Fibroblast of skin of left quadriceps (primary cell): ENCODE measurements at regions not wholly inside any gene's neighbourhood (a gene's known extent, or its start where the extent isn't known, plus 50 kb on each side); places are given as distances from the start of the nearest gene placed in this dataset.

Source experiments
- DNase-seq, 2 experiments: peaks; one replicate each; pipeline ENCODE4 v3.0.0-alpha.2; 2013; ENCODE audit warnings: low read depth in 2 of 2

GRCh38 chr18:53649621-53650020 is 574.8 kb downstream of the MBD2 start:
- no peak for DNase-seq

DNA sequence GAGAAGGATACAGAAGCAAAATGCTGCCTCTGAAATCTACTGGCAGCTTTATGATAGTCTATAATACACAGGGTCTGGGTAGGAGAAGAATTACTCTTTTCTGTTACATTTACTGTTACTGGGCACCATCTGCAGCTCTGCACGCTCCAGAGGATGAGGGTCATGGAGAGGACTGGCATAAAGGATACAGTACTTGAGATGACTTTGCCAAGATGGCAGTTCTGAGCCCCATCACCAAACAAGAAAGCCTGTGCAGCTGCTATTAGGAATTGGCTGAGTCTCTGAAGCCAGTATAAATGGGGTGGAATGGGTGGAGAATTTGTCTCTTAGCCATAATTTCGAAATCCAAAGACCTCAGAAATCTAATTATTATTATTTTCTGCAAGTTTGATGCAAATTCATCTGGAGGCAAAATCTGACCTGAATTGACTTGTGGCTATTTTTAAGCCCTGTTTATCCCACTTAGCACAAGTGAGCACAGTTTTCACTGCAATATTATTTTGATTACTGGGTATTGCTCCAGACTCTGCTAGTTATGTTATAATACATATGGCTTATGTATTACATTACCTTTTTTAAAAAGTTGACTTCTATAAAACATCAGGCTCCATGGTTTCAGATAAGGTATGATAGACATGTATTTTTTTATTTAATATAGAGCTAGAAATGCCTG is 579.5 kb downstream of the MBD2 start:
- no peak for DNase-seq

DNA sequence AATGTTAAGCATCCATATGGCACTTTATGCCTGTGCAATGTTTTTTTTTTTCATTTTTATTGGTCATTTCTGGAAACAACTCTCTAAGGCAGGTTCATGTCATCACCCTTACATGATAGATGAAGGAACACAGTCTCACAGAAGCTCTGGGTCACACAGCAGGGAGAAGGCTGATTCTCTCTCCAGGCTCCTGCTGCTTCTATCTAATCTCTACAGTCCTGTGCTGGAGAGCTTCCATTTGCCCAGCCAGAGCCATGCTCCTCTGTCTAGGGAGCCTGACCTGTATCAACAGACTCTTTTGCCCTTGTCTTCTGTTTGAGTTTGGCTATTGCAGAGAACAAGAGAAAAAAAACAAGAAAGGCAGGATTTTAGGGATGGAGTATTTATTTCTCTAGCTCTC is 584.8 kb downstream of the MBD2 start:
- DNase-seq, result no peak

DNA sequence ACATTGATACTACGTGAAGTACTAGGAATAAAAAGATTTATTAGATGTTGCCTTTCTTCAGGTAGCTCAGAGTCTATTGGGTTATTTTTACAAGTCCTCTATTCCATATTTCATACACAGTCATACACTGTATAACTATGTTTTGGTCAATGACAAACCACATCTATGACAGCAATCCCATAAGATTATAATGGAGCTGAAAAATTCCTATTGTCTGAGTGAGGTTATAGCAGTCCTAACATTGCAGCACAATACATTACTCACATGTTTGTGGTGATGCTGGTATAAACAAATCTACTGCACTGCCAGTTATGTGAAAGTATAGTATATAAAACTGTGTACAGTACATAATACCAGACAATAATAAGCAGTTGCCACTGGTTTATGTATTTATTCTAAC is 595.1 kb downstream of the MBD2 start:
- DNase-seq, result no peak

GRCh38 chr18:53625997-53626599 is 598.4 kb downstream of the MBD2 start:
- no peak for DNase-seq

- DNase-seq, result no peak
These were observed 613.5 kb downstream of the MBD2 start for GRCh38 chr18:53610957-53611356.

DNA sequence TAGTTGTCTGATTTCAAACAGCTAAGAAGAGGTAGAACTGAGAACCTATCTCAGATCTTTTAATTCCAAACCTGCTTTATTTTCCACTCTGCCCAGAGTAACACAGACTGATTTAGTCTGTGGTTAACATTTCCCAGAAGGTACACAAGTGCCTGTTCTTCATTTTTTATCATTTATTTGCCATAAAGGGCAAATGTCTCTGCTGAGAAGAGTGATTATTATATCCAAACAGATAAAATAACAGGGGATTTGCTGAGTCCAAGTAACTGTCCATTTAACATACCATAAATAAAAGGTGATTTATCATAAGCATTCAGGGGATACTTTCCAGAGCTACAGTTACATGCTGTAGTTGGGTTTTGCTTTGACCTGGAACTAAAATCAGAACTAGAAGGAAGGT is 617.7 kb downstream of the MBD2 start:
- no peak for DNase-seq

- no peak for DNase-seq
These were observed 619.3 kb downstream of the MBD2 start for GRCh38 chr18:53605198-53605597.

GRCh38 chr18:53603276-53603675 is 621.2 kb downstream of the MBD2 start:
- DNase-seq, result no peak

DNA sequence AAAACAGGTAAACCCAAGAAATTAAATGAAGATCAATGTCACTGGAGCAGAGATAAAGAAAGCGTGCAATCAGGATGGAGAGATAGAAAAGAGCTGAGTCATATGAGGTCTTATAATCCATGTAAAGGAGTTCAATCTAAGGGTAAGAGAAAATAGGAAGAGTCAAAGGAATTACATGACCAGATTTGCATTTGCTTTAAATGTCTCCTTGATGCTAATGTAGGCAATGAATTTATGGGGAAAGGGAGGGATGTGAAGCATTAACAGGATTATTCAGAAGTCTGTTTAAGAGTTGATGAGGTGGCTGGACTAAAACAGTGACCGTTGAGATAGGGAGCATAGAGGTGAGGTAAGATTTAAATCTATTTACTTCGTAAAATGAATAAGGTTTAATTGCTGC is 623.1 kb downstream of the MBD2 start:
- DNase-seq, result no peak

DNA sequence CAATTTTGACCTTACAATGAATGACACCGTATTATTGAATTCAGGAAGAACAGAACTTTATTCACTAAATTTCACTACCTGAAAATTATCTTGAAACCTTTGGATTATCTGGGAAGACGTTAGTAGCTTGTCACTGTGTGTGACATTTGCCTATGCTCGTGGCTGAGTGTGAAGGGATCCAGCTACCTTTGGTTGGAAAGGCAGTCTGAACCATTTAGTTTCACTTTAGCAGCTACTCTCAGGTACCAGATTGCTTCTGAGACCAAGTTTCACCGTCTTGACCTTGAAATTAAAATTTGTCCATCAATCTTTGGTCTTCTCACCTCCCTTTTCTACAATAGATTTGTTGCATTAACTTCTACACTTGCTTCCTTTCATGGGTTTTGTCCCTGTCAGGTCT is 637.5 kb downstream of the MBD2 start:
- DNase-seq, result no peak
